K562 (cell line): ENCODE measurements at regions not wholly inside any gene's neighbourhood (a gene's known extent, or its start where the extent isn't known, plus 50 kb on each side); places are given as distances from the start of the nearest gene placed in this dataset.

Experiments used
- ATAC-seq: fragments of 200-7000 bp; cut with Tn5 transposase; 3 replicates; pipeline ENCODE4 v1.9.1; 2020; ENCODE audit warnings: moderate library complexity
- BruUV-seq: library from RNA; stranded (reverse); fragments of 400-500 nt; replicated peaks from 2 replicates; lab custom pipeline; 2021; lab: Mats Ljungman, UMichigan
- CTCF ChIA-PET: fragments of 300-600 bp; formaldehyde crosslinking; extraction: SDS; loops from one replicate; lab custom pipeline; 2021; ENCODE audit warnings: low intra/inter-chr PET ratio; lab: Yijun Ruan, JAX
- POLR2A ChIA-PET: fragments of 300-600, 350-650 bp; sonication (Branson Sonifier 250); formaldehyde crosslinking; extraction: SDS; loops from one replicate; lab custom pipeline; 2021; ENCODE audit warnings: antibody characterized with exemption, inconsistent platforms; lab: Yijun Ruan, JAX
- DNase-seq, 4 experiments: peaks; one replicate each; pipeline versions ENCODE4 v3.0.0 to v3.0.0-alpha.2; 2011 to 2018; ENCODE audit warnings: low spot score in 3 of 4, mixed read lengths in 3 of 4; ENCODE audit errors: extremely low read depth in 1 of 4
- FAIRE-seq: peaks from 2 replicates; lab custom pipeline; 2011; peaks lifted over from hg19 to GRCh38; lab: Jason Lieb, UNC
- H2AFZ ChIP-seq: 2 replicates; pipeline ENCODE4 v1.6.0; 2011; ENCODE audit warnings: low read depth, low read length, control low read depth, inconsistent platforms
- H3K27ac ChIP-seq: fragments of 200-600 bp; 3 replicates; pipeline ENCODE4 v1.8.0; 2011; ENCODE audit warnings: low read depth, mild to moderate bottlenecking, control low read depth, inconsistent platforms, low read length, moderate library complexity, mixed read lengths; ENCODE audit errors: extremely low read depth
- H3K27me3 ChIP-seq, 2 experiments: fragments of 300-600 bp in 1 of 2; 2 replicates in 1 of 2; 3 replicates in 1 of 2; pipeline versions ENCODE4 v1.6.0 to v1.8.0; 2011; ENCODE audit warnings: inconsistent platforms in 2 of 2, low read length in 2 of 2, mild to moderate bottlenecking in 1 of 2, mixed read lengths in 1 of 2, moderate library complexity in 1 of 2; ENCODE audit not compliant: control insufficient read depth in 2 of 2, insufficient read depth in 2 of 2
- H3K36me3 ChIP-seq: fragments of 300-600 bp; 3 replicates; pipeline ENCODE4 v1.8.0; 2011; ENCODE audit warnings: mild to moderate bottlenecking, low read length, inconsistent platforms; ENCODE audit not compliant: control insufficient read depth, insufficient read depth
- H3K4me1 ChIP-seq, 2 experiments: fragments of 200-600 bp in 1 of 2; replicated peaks in 1 of 2; 2 replicates in 1 of 2; 3 replicates in 1 of 2; pipeline versions ENCODE4 v1.5.1 to v1.8.0; 2011; ENCODE audit warnings: inconsistent platforms in 2 of 2, low read length in 2 of 2, mild to moderate bottlenecking in 1 of 2, mixed read lengths in 1 of 2, moderate library complexity in 1 of 2; ENCODE audit not compliant: control insufficient read depth in 2 of 2, insufficient read depth in 2 of 2
- H3K4me2 ChIP-seq: 2 replicates; pipeline ENCODE4 v1.6.1; 2011; ENCODE audit warnings: low read length, control low read depth, inconsistent platforms, mixed read lengths; ENCODE audit not compliant: insufficient read depth
- H3K4me3 ChIP-seq: fragments of 200-600 bp; sonication (generic), shearing (Covaris generic); 2 replicates; pipeline ENCODE4 v1.5.1; 2016; ENCODE audit warnings: control low read depth, inconsistent platforms
- H3K79me2 ChIP-seq: fragments of 200-600 bp; 3 replicates; pipeline ENCODE4 v1.8.0; 2011; ENCODE audit warnings: low read length, inconsistent platforms; ENCODE audit not compliant: control insufficient read depth, insufficient read depth
- H3K9ac ChIP-seq, 2 experiments: 2 replicates each; pipeline versions ENCODE4 v1.6.0 to v1.6.1; 2011; ENCODE audit warnings: low read depth in 2 of 2, low read length in 2 of 2, control low read depth in 1 of 2, inconsistent platforms in 1 of 2, mild to moderate bottlenecking in 1 of 2, mixed read lengths in 1 of 2; ENCODE audit not compliant: insufficient read depth in 1 of 2
- H3K9me1 ChIP-seq: one replicate; pipeline ENCODE4 v1.6.0; 2011; ENCODE audit warnings: inconsistent platforms, mild to moderate bottlenecking, low read length, moderate library complexity; ENCODE audit not compliant: control insufficient read depth, insufficient read depth
- H3K9me3 ChIP-seq: replicated peaks from 2 replicates; pipeline ENCODE4 v1.5.1; 2011; ENCODE audit warnings: low read depth, low read length, inconsistent platforms; ENCODE audit not compliant: control insufficient read depth, insufficient read depth
- H4K20me1 ChIP-seq: replicated peaks from 2 replicates; pipeline ENCODE4 v1.6.1; 2011; ENCODE audit warnings: low read length, inconsistent platforms, mixed read lengths; ENCODE audit not compliant: control insufficient read depth, insufficient read depth
- L3MBTL2 ChIP-seq: fragments of 450-650 bp; IDR thresholded peaks from 2 replicates; pipeline ENCODE4 v1.6.1; 2016; ENCODE audit warnings: mild to moderate bottlenecking, moderate library complexity
- MEIS2 ChIP-seq: fragments of 450-650 bp; IDR thresholded peaks from 2 replicates; pipeline ENCODE4 v1.6.1; 2014; ENCODE audit warnings: mild to moderate bottlenecking; ENCODE audit not compliant: partially characterized antibody
- PBX2 ChIP-seq, 2 experiments: IDR thresholded peaks in 1 of 2; conservative IDR thresholded peaks in 1 of 2; 2 replicates each; pipeline ENCODE4 v1.6.1; 2016; ENCODE audit warnings: low read depth in 2 of 2, mild to moderate bottlenecking in 1 of 2, missing compliant biosample characterization in 1 of 2, missing genetic modification characterization in 1 of 2, moderate library complexity in 1 of 2
- WGBS: fragments of 100-300 bp; shearing (Covaris generic); methylation state at CpG from one replicate; pipeline ENCODE4 v1.1.6; 2016; ENCODE audit warnings: low coverage, mixed read lengths; ENCODE audit not compliant: insufficient coverage; ENCODE audit errors: missing lambda C conversion rate; 5-methylcytosine and 5-hydroxymethylcytosine counted together
- in situ Hi-C: fragments of 300-500 bp; cut with MboI; formaldehyde crosslinking; loops from 4 replicates; pipeline ENCODE4 v1.15.0; 2018; ENCODE audit warnings: inconsistent platforms, mixed read lengths
- intact Hi-C: fragments of 100-400 bp; cut with micrococcal nuclease; formaldehyde crosslinking; loops from 2 replicates; pipeline ENCODE4 v1.14.2; 2022

GRCh38 chr3:194040516-194041273 lies 95.3 kb upstream of the HES1 start:
- Histone ChIP-seq H3K9me1 (no peaks in the 10 kb centered on the region), H3K27me3 (no peaks in the 10 kb centered on the region), H3K4me2 (no peak overlapping the region), H3K4me3 (no peak overlapping the region), H3K27ac (no peak overlapping the region), H4K20me1 (no peaks in the 10 kb centered on the region), H3K4me1 (peaks cover 3 to 19% of the 10 kb centered on the region in 2 experiments; a peak in 3 of 5 replicates), H3K9me3 (no peaks in the 10 kb centered on the region), H2AFZ (peak overlapping the region; percentile 58; the same call in 1 of the 2 replicates), H3K36me3 (no peaks in the 10 kb centered on the region), H3K79me2 (no peaks in the 10 kb centered on the region), H3K9ac (no peak overlapping the region)
- ATAC-seq (no peak), DNase-seq (no peak), FAIRE-seq (no peak)
- CTCF ChIA-PET, result no interaction called here
- no TSS peak for BruUV-seq
- POLR2A ChIA-PET, result interaction anchor here (0.5 to 0.6 kb wide), 3 partner anchors 51 to 205 kb away, joined by 3 read pairs; no protein-coding TSS in a partner anchor
- WGBS, result 50% methylated on average over 12 of the region's 15 CpGs
- intact Hi-C loops (no loop called here), in situ Hi-C loops (no loop called here)
- TF ChIP-seq PBX2 (CRISPR knock-in tag; IDR thresholded peaks at IDR 0.05; ENCODE audit: low read depth), result no peak
- TF ChIP-seq PBX2 (tag; conservative IDR thresholded peaks at IDR 0.05; ENCODE audit: low read depth), result peak; percentile 30; the same call in 1 of the 2 replicates
- TF ChIP-seq L3MBTL2, result no peak
- TF ChIP-seq MEIS2, result peak; percentile 25
